ENCODE measurements at regions not wholly inside any gene's neighbourhood (a gene's known extent, or its start where the extent isn't known, plus 50 kb on each side); places are given as distances from the start of the nearest gene placed in this dataset.

DNA sequence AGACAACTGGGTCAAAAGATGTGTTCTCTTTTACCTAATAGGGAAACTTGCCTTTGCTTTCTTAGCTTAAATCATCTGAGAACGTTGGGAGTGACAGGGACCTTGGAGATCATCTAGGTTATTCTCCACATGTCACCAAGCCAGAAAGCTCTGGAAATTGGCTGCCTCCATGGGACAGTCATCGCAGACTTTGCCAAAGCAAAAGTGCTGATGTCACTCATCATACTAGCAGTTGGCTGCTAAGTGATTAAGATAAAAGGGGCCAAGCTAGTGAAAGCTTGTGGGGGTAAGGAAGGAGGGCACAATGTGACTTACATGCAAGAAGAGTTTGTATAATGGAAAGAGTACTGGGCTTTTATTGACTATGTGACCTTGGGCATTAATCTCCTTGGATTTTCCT is 198.0 kb upstream of the PFN2 start:
- TF ChIP-seq SIN3A (IDR thresholded peaks at IDR 0.05; ENCODE audit: borderline replicate concordance, insufficient read depth, low read length) (no peak), POLR2AphosphoS5 (IDR thresholded peaks at IDR 0.05; ENCODE audit: low read depth, low read length) (no peak), TAF1 (IDR thresholded peaks at IDR 0.05; ENCODE audit: borderline replicate concordance, insufficient read depth, low read length) (no peak), FOXP2 (optimal IDR thresholded peaks at IDR 0.05; ENCODE audit: borderline replicate concordance, extremely low read depth, extremely low read length, insufficient read depth) (no peak), REST (IDR thresholded peaks at IDR 0.05; ENCODE audit: insufficient read depth in 1 of 2, low read depth in 2 of 2, low read length in 2 of 2) (no peak)

GRCh38 chr3:150165396-150166094 is 194.8 kb upstream of the PFN2 start:
- TF ChIP-seq POLR2AphosphoS5 (IDR thresholded peaks at IDR 0.05; ENCODE audit: low read depth, low read length) = no peak
- no peak for TF ChIP-seq SIN3A (IDR thresholded peaks at IDR 0.05; ENCODE audit: borderline replicate concordance, insufficient read depth, low read length)
- TF ChIP-seq REST (IDR thresholded peaks at IDR 0.05; ENCODE audit: insufficient read depth in 1 of 2, low read depth in 2 of 2, low read length in 2 of 2) = no peak
- TF ChIP-seq TAF1 (IDR thresholded peaks at IDR 0.05; ENCODE audit: borderline replicate concordance, insufficient read depth, low read length) = no peak
- TF ChIP-seq FOXP2 (optimal IDR thresholded peaks at IDR 0.05; ENCODE audit: borderline replicate concordance, extremely low read depth, extremely low read length, insufficient read depth) = no peak

GRCh38 chr3:150161011-150161410 is 190.3 kb upstream of the PFN2 start:
- TF ChIP-seq FOXP2 (optimal IDR thresholded peaks at IDR 0.05; ENCODE audit: borderline replicate concordance, extremely low read depth, extremely low read length, insufficient read depth) = no peak
- TF ChIP-seq SIN3A (IDR thresholded peaks at IDR 0.05; ENCODE audit: borderline replicate concordance, insufficient read depth, low read length) = no peak
- no peak for TF ChIP-seq POLR2AphosphoS5 (IDR thresholded peaks at IDR 0.05; ENCODE audit: low read depth, low read length)
- no peak for TF ChIP-seq TAF1 (IDR thresholded peaks at IDR 0.05; ENCODE audit: borderline replicate concordance, insufficient read depth, low read length)
- TF ChIP-seq REST (IDR thresholded peaks at IDR 0.05; ENCODE audit: insufficient read depth in 1 of 2, low read depth in 2 of 2, low read length in 2 of 2) = no peak

DNA sequence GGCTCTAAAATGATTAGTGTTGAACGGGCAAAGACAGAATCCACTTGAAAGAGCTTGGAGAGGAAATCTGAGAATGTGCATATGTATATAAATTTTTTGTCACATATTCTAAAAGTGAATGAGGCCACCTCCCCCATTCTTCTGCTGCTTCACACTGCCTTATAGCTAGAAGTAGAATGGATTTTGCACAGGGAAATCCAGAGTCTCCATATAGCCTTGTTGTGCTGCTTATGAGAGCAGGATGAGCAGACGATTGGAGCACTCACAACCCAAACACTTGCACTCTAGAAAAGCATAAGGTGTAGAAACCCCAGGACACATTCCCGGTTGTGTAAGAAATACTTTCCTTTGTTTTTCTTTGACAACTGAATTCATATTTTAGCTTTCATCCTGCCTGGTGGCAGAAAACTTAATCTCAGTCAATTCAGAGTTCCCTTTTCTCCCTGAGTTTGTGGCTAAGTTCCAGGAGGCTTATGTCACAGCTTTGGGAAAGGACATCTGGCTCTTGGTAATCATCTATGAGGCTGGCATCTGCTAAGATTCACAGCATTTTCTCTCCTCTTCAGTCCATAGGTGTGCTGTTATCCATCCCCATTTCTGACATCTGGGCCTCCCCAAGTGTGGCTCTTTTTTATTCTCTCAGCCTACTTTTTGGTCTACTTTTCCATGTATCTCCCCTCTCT is 188.4 kb upstream of the PFN2 start:
- TF ChIP-seq TAF1 (IDR thresholded peaks at IDR 0.05; ENCODE audit: borderline replicate concordance, insufficient read depth, low read length) (no peak), REST (IDR thresholded peaks at IDR 0.05; ENCODE audit: insufficient read depth in 1 of 2, low read depth in 2 of 2, low read length in 2 of 2) (no peak)

Measured in PFSK-1 (cell line).